D721Med (cell line): ENCODE measurements at regions not wholly inside any gene's neighbourhood (a gene's known extent, or its start where the extent isn't known, plus 50 kb on each side); places are given as distances from the start of the nearest gene placed in this dataset.

Source experiments
- DNase-seq: peaks from one replicate; pipeline ENCODE4 v3.0.0; 2011; ENCODE audit warnings: low spot score; ENCODE audit not compliant: insufficient read length
- FAIRE-seq: peaks from 2 replicates; lab custom pipeline; 2011; peaks lifted over from hg19 to GRCh38; lab: Jason Lieb, UNC
- TF ChIP-seq, protein P1 (sequence below): IDR thresholded peaks from 2 replicates; pipeline ENCODE4 v1.5.1; 2012; ENCODE audit warnings: mild to moderate bottlenecking, control low read depth; ENCODE audit not compliant: insufficient read depth; ENCODE audit errors: missing control alignments

DNA sequence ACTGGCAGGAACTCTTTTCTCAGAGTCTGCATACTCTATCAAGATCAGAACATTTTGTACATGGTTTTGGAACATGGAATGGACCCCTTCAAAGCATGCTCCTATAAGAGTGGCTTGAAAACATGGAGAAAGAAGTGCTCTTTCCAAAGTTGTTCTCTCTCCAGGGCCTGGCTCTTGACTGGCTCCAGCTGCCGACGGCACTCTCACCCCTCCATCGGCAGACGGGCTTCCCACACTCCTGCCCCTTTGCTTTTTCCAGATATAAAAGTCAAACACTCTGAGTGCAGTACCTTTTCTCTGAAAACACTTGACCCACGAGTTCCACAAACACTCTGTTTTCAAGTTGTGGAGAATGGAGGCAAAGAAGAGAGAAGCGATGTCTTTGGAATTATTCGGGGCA, 72.5 kb upstream of the ONECUT1 start:
- DNase-seq (no peak), FAIRE-seq (no peak)
- TF ChIP-seq, protein P1, sequence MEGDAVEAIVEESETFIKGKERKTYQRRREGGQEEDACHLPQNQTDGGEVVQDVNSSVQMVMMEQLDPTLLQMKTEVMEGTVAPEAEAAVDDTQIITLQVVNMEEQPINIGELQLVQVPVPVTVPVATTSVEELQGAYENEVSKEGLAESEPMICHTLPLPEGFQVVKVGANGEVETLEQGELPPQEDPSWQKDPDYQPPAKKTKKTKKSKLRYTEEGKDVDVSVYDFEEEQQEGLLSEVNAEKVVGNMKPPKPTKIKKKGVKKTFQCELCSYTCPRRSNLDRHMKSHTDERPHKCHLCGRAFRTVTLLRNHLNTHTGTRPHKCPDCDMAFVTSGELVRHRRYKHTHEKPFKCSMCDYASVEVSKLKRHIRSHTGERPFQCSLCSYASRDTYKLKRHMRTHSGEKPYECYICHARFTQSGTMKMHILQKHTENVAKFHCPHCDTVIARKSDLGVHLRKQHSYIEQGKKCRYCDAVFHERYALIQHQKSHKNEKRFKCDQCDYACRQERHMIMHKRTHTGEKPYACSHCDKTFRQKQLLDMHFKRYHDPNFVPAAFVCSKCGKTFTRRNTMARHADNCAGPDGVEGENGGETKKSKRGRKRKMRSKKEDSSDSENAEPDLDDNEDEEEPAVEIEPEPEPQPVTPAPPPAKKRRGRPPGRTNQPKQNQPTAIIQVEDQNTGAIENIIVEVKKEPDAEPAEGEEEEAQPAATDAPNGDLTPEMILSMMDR, result no peak

DNA sequence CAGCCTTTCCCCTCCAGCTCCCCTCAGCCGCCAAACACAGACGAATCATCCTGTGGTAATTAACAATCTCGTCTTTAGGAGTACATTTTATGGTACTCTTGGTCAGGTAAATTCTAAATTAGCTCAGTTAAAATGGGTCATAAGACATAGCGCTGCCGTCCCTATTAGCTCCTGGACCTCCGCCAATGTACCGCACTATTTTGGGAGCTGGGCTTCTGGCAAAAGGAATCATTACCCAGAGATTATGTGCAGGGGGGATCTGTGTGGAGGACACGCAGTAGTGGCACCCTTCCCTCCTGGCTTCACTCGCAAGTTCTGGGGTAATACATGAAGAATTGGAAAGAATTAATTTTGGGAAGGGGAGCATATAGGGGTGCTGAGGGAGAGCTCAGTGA, 68.6 kb upstream of the ONECUT1 start:
- DNase-seq (no peak), FAIRE-seq (no peak)
- TF ChIP-seq, protein P1, result no peak

- FAIRE-seq, result no peak
- TF ChIP-seq, protein P1, result no peak
- DNase-seq, result no peak
Observed at GRCh38 chr15:52857937-52858781, 68.0 kb upstream of the ONECUT1 start.

- TF ChIP-seq, protein P1, result no peak
- DNase-seq (no peak), FAIRE-seq (no peak)
Observed at GRCh38 chr15:52857471-52857870, 67.3 kb upstream of the ONECUT1 start.

- TF ChIP-seq, protein P1, result no peak
- FAIRE-seq (no peak), DNase-seq (no peak)
Observed at GRCh38 chr15:52856286-52856685, 66.2 kb upstream of the ONECUT1 start.

DNA sequence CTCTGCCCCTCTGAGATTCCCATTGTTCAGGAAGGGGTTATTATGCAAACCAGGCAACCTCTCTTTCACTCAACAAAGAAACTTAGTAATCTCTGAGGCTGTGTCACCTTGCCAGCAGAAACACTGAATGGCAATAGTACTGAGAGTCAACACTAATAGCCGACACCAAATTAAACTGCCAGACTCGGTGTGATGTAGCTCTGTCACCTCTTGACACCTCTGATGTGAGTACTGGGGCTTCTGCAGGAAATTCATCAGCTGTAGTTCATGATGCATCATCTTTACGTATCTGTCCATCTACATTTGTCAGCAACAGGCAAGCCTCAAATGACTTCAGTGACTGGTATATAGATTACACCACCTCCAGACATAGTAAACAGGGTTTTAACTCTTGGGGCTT, 65.0 kb upstream of the ONECUT1 start:
- FAIRE-seq (no peak), DNase-seq (no peak)
- TF ChIP-seq, protein P1, result no peak

DNA sequence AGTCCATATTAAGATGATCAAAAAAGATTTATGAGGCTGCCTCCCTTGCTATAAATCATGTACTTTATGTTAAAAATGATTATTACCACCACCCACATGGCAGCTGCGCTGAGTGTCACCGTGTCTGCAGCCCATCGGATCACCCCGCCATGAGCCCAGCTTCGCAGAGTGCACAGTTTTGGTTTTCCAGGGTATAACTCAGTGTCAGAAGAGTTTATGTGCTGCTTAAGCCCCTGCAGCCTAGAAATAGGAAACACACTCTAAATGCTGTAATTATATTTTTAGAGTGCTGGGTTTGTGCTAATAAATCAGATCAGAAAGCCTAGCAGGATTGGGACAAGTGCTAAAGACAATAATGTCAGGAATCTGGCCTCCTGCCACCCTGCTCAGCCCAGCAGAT, 54.7 kb upstream of the ONECUT1 start:
- no peak for FAIRE-seq
- TF ChIP-seq, protein P1, result no peak
- no peak for DNase-seq
